H4 (cell line): ENCODE measurements at regions not wholly inside any gene's neighbourhood (a gene's known extent, or its start where the extent isn't known, plus 50 kb on each side); places are given as distances from the start of the nearest gene placed in this dataset.
A peak's percentile ranks its signal among the peaks of the same experiment; 100 is the strongest.
"Not testable (repeated sequence)": the region's sequence is repeated elsewhere in the genome, so short reads cannot be mapped to it uniquely, and the experiment has no call there.

Experiments used
- DNase-seq: peaks from one replicate; pipeline ENCODE4 v3.0.0-alpha.2; 2015; ENCODE audit warnings: low spot score

DNA sequence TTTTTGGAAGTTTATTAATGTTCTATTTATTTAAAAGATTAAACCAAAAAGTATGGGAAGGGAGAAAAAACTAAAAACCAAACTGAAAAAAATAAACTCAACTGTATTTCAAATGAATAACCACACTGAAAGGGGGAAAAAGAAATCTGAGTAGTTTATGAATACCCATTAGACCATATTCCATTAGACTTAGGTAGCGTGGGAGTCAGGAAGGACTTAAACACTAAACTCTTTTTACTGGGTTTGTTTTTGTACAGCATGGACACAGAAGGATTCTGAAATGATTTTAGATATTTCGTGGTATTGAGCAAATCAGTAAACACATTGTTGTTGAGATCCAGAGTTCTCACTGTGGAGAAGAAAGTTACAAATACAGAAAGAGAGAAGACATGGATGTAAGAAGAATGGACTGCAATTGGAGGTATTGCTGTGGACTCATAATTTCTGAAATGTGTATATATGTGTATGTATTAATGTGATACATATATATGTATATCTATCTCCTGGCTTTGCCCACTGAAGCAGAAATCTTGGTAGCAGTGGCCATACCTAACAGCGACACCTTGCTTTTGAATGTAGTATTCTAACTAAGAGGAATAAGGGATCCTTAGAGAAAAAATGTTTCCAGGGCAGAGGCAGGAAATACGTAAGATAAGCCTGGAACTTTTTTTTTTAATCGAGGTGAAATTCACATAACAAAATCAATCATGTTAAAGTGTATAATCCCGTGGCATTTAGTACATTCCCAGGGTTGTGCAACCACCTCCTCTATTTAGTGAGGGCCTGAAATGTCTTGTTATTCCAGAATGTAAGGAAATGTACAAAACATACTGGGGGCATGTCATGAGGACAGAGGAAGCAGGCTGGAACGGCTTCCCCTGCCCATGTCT, 228.8 kb downstream of the SMARCA2 start:
- DNase-seq, result no peak

DNA sequence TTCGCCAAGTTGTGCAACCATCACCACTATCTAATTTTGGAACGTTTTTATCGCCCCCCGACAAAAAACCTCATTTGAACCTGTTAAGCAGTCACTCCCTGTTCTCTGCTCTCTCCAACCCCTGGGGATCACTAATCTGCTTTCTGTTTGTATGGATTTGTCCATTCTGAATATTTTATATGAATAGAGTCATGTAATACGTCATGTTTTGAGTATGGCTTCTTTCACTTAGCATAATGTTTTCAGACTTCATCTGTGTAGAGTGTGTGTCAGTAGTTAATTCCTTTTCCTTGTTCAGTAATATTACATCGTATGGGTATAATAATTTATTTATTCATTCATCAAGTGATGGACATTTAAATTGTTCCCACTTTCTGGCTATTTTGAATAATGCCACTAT, 232.2 kb downstream of the SMARCA2 start:
- no peak for DNase-seq

DNA sequence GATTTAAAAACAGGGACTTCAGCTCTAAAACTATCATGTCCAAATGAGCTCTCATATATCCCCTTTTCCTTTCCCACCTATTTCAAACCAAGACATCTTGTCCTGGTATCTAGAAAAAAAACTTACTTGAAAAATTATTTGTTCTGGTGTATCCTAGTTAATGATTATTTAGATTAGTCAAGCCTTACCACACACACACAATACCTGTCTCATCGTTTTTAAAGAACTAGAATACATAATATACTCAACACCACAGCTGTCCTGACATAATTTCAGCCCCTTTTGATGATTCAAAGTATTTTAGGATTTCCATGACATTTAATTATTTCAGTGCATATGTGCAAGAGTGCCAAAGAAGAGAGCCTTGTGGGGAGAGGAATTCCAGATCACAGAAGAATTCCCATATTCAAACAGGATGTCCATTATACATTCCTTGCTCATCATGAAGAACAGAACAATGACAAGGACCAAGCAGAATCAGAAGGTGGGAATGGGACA, 233.7 kb downstream of the SMARCA2 start:
- no peak for DNase-seq

DNA sequence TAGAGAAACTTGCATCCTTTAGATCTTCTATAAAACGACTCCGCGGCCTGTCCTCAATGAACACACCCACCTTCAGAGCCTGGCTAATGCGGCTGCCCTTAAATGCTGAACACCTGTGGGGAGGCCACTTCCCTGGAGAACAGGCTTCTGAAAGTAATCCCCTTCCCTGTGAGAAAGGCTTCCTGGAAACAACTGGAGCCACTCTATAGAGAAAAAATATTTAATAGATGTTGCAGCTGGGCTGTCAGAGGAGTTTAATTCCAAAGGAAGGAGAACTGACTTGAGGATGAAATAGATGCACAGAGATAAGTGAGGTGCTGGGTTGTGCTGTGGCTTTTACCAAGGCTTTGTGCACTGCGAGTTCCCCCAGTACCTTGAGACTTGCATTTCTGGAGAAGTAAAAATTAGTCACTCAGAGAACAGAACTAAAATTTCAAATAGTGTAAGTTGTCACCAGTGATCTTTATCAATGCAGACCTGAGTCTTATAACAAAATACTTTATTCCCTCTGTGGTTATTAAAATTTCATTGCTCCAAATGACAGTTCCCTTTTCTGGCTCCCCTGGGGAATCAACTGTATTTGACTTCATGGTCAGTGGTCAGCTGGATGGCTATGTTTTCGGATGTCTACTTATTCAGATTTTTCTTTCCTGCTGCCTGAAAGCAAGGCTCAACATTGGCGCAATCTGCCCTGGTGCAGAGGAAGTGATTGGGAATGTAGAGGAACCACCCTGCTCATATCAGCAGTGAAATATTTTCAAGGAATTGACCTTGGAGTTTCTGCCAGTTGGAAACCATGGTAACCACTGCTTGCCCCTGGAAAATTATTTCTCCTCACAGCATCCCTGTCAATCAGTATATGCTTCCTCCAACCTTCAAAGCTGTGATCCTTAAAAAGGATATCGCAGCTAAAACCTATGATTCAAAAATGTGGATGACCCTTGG, 238.8 kb downstream of the SMARCA2 start:
- DNase-seq, result no peak

DNA sequence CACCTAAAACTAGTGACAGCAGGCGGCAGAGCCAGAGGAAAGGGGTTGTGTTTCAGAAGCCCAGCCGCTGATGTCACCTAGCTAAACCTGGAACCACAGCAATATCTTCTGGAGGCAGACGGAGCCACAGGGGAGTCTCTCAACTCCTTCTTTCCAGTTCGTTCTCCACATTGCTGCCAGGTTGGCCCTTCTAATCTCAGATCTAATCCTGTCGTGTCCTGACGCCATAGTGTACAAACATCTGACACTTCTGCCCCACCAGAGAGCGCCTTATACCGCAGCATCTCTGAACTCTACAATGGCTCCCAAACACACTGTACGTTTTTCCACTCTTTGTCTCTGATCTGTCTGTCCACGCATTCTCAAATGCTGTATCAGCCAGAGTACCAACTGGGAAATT, 240.0 kb downstream of the SMARCA2 start:
- DNase-seq, result no peak

DNA sequence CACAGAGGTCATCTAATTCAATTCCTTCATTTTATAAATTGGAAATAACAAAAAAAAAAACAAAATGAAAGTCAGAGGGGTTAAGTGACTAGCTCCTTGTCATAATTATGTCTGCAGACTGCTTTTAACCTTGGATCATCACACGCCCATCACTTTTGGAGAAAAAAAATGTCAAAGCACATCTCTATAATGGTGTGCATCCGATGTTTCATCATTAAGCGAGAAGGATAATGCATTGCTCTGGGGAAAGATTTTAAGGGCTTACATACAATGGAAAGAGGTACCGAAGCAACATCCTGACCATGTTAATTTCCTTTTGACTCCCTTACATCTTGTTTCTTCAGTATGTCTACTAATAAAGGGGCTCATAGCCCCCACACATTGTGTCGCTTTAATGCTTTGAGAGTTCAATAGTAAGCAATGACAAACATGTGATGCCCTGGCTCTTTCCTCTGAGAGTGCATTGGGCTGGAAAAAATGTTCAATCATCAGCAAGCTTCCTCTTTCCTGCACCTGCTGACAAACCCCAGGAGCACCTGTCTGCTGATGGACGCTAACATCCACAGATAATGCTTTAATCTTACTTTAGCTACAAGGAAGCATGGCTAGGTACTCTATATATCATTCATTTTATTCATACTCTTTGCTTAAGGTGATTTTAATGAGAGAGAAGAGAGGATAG, 242.2 kb downstream of the SMARCA2 start:
- DNase-seq, result no peak

DNA sequence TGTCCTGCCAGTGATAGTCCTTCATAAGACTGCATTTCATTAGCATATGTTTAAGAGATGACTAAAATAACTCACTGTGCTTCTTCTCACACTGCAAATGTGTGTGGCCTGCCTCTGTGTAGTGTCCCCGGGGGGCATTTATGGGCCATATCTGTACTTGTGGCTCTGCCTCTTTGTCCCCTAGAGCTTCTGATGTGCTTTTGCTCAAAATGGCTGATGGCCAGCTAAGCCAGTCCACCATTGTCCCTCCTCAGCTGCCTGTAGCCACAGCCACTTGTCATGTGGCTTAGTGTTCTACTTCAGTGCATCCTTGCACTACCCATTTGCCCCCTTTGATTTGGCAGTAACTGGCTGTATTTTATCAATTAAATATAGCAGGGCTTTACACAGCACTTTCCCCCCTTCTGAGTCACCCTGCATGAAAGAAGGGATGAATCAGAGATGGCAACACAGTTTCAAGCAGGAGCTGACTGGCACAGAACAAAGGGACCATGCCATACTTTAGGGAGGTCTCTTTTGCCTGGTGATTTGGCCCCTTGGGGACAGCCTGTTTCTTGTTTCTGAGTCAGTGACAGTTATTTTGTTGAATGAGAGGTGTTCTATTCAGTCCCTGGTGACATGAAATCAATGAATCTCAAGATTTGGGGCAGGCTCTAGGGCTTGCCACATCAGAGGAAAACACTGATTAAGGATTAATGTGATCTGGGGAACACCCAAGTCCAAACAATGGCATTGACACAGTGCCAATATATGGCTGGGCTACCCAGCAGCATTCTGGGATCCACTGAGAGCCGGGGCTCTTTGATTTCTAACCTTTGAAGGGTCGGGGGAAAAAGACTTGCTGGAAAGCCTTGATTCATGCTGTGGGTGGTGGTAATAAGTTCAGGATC, 245.5 kb downstream of the SMARCA2 start:
- DNase-seq, result peak; percentile 13

DNA sequence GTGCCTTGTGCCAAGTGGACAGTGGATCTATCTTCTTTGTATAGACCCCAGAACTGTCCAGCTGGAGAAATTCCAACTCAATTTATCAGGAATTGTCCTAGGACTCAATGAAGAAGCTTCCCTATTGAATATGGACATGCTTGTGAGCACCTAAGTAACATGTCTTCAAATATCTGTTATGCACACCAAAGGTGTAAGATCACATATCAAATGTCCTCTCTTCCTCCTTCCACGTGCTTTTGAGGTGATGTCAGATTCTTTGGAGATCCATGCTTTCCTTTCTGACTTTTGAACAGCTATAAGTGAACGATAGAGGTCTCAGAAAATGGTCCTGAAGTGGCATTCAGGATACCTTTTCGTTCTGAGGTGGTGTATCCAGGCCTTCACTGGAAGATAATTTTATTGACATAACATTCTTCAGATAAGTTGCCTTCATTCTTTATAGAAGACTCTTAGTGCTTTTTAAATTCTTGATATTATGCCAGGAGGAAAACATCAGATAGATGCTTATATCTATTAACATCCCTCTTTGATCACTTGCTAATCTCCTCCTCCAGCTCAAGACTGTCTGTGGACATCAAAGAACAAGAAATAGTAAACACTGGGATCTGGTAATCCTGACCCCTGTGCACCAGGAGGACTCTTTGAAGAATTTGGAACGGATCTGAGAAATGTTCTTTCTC, 246.4 kb downstream of the SMARCA2 start:
- DNase-seq, result no peak

DNA sequence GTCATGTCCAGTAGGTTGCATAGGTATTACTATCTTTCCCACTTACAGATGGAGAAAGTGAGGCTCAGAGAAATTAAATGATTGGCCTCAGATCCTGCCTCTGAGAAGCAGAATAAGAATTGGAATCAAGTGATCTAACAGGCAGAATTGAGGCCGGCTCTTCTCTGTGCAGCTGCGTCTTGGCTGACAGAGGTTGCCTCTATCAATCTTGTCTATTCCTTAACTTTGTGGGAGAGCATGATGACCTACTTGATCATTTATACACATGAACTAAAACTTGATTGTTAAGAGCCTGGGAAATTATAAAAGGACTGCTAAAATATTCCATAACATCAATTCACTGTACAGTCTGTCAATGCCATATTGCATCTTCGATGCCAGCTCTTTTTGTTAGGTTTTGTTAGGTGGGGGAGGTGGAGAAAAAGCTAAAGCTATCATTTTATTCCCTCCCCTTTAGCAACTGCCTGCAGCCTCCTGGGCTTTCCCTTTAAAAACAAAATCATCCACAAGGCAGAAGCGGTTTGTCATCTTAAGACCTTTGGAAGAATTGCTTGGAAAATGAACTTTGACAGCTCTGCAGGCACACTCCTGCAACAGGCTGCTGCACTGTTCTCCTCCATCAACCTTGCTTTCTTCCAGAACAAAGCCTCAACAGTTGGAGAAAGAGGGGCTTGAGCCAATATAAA, 247.4 kb downstream of the SMARCA2 start:
- no peak for DNase-seq

DNA sequence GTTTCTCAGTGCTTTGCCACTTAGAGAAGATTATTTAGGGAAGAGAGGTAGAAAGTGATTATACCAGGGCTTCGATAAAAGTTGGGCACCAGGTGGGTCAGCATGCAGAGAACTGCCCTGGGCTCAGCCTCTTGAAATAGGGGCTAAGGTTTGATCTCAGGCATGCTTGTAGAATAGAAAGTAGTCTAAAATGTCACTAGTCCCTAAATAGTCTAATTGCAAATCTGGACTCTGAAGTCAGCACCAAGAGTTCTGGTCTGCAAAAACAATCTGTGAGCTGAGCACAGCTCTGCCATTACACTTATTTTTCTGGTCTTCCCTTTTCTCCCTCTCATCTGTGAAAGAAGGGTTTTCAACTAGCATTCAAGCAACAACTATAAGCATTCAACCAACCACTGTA, 248.0 kb downstream of the SMARCA2 start:
- no peak for DNase-seq

DNA sequence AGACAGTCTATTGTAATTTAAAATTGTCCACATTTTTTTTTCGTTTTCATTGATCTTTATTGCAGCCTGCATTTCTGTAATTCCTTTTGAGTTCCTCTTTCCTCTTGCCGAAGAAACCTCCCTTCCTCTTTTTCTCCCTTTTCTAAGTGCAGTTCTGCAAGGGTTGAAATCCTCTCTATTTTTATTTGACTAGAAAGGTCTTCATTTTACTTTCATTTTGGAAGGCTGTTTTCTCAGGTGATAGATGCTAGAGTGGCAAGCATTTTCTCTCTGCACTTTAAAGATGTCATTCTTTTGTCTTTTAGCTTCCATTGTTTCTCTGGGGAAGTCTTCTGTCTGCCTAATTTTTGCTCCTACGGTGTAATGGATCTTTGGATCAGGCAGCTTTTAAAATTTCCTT, 248.5 kb downstream of the SMARCA2 start:
- DNase-seq, result no peak

DNA sequence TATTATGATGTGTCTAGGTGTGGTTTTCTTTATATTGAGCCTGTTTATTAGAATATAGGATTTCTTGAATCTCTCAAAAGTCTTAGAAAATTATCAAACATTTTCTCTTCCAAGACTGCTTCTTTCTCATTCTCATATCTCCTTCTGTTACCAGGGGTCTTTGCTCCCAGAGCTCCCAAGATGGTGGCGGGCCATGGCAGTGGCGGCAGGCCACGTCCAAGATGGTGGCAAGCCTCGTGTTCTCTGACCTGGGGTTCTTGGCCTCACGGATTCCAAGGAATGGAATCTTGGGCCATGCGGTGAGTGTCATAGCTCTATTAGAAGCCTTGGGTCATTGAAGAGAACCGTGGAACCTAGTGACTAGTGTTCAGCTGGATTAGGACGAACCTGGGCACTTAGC, 248.9 kb downstream of the SMARCA2 start:
- DNase-seq, result no peak

DNA sequence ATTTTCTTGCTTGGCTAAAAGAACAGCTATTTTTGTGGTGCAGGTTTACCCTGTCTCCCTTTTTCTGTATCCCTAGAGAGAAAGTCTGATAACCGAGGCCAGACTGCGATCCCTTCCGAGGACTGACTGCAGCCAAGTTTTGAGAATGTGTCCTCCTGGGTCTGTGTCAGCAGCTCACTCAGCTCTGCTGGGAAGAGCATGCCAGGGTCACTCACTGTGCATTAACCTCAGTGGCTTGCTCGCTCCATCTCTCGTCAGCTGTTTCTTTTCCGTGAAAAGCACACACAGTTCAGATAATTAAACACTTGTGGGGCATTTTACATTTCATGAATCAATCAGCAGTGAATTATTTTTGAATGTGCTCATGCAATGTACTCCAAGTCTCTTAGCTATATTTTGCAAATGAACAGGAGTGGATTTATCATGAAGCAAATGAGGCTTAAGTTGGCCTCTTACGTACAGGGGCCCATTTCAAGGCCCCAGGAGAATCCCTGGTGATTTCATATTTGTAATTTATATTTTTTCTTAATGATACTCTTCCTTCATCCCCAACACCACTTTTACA, 252.1 kb downstream of the SMARCA2 start:
- no peak for DNase-seq

DNA sequence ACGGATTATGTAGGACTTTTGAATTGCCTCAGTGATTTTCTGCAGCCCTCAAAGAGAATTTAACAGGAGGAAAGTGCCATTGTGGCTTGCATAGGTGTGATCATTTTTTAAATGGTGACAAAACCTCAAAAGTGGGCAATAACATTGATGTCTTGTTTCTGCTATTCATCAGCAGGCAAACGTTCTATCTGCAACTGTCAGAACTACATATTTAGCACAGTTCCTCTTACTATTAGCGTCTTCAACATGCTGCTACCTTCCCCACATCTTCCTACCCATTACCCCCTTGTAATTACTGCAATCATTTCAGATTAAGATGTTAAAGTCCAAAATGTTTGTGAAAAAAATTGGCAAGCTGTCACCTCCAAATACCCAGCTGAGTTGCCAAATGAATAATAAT, 254.6 kb downstream of the SMARCA2 start:
- no peak for DNase-seq

DNA sequence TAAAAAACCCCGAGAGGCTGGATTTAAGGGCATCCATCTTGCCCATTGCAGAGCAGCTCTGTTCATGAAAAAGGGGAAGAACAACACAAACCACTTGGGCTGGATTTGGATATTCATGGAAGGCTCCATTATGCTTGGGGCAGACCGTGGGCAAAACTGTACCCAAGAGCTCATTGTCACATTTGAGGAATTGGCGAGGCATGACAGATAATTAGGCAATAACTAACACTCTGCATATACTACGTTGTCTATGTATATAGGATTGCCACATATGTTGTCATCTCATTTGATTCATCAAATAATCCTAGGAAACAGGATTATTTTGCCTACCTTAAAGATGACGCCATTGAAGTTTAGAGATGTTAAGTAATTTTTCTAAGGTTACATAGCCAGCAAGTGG, 255.4 kb downstream of the SMARCA2 start:
- DNase-seq, result no peak

DNA sequence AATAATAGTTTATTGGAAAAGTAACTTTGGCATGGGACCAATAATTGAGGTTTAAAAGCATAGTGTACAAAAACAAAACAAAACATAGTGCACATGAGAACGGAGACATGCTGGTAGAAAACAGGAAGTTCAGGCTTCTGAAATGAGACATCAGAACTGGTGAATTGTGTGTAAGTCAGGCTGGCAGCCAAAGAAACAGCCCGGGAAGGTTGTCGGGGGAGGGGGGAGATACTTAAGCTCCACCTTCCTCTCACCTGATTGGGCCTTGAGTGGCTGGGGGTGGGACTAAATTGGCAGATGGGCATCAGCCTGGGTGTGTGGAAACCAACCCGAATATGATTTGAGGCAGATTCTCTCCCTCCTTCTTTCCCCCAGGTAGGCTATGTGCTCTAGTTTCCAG, 256.3 kb downstream of the SMARCA2 start:
- DNase-seq, result peak; percentile 30

DNA sequence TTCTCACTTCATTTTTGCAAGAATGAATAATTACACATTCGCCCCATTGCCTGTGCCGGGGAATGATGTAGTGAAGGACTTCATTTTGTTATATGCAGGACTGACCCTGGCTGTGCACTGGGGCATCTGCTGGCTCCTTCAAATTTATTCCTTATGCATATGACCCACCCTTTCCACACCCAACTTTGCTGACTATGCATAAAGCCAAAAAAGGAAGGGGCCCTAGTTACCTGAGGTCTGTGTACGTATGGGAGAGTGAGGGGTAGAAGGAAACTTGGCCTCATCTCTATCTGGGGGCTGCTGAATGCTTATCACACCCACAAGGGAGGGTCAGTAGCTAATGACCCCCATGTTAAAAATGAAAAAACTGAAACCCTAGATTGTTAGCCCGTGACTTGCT, 259.6 kb downstream of the SMARCA2 start:
- no peak for DNase-seq

DNA sequence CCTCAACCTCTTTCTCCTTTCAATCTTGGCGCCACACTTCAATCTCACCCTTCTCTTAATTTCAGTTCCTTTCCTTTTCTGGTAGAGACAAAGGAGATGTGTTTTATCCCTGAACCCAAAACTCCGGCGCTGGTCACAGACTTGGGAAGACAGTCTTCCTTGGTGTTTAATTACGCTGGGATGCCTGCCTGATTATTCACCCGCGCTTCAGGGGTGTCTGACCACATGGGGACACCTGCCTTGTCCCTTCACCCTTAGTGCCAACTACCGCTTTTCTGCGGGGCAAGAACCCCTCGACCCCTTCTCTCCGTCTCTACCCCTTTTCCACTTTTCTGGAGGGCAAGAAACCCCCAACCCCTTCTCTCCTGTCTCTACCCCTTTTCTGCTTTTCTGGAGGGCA, 261.1 kb downstream of the SMARCA2 start:
- DNase-seq, result no peak

DNA sequence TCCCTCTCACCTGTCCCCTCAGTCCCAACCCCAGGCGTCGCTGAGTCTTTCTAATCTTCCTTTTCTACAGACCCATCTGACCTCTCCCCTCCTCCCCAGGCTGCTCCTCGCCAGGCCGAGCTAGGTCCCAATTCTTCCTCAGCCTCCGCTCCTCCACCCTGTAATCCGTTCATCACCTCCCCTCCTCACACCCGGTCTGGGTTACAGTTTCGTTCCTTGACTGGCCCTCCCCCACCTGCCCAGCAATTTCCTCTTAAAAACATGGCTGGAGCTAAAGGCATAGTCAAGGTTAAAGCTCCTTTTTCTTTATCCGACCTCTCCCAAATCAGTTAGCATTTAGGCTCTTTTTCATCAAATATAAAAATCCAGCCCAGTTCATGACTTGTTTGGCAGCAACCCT, 262.0 kb downstream of the SMARCA2 start:
- not testable (repeated sequence) for DNase-seq
